Adrenal gland (tissue), 9 donors: ENCODE measurements at regions not wholly inside any gene's neighbourhood (a gene's known extent, or its start where the extent isn't known, plus 50 kb on each side); places are given as distances from the start of the nearest gene placed in this dataset.

Experiments
- DNase-seq, 7 donors: peaks; one replicate each; pipeline ENCODE4 v3.0.0-alpha.2; 2019 to 2020
- H3K27ac ChIP-seq, 5 donors: fragments of 200-600 bp; sonication (generic) in 4 of 5; 1 replicate in 3 of 5; 2 replicates in 2 of 5; pipeline versions ENCODE4 v1.5.1 to v1.8.0; 2016 to 2020; ENCODE audit warnings: mild to moderate bottlenecking in 1 of 5
- H3K27me3 ChIP-seq: fragments of 200-600 bp; 2 replicates; pipeline ENCODE4 v1.8.0; 2021
- H3K36me3 ChIP-seq, 2 donors: fragments of 200-600 bp; replicated peaks in 1 of 2; 1 replicate in 1 of 2; 2 replicates in 1 of 2; pipeline versions ENCODE4 v1.5.1 to v1.8.0; 2018 to 2022
- H3K4me1 ChIP-seq, 2 donors: fragments of 200-600 bp; replicated peaks in 1 of 2; 1 replicate in 1 of 2; 2 replicates in 1 of 2; pipeline versions ENCODE4 v1.5.1 to v1.8.0; 2018 to 2021
- H3K4me3 ChIP-seq, 4 donors: fragments of 200-600 bp; sonication (generic) in 3 of 4; one replicate each; pipeline ENCODE4 v1.5.1; 2016 to 2018
- H3K9me3 ChIP-seq, 3 donors: fragments of 200-600 bp; sonication (generic) in 1 of 3; replicated peaks in 1 of 3; 1 replicate in 2 of 3; 2 replicates in 1 of 3; pipeline versions ENCODE4 v1.5.1 to v1.8.0; 2016 to 2021
- POLR2A ChIP-seq, 2 donors: fragments of 450-650 bp; IDR thresholded peaks; one replicate each; pipeline ENCODE4 v1.6.1; 2017; ENCODE audit warnings: antibody characterized with exemption in 2 of 2, mild to moderate bottlenecking in 2 of 2, moderate library complexity in 1 of 2
- WGBS, 4 donors: extraction: QIAGEN DNeasy Blood & Tissue Kit in 2 of 4; methylation state at CpG; one replicate each; pipeline versions ENCODE4 v1.1.5 to v1.1.7; 2013 to 2017; 5-methylcytosine and 5-hydroxymethylcytosine counted together
- intact Hi-C, 2 donors: fragments of 100-400 bp; cut with DNase I; formaldehyde crosslinking; loops; one replicate each; pipeline versions ENCODE4 v1.14.1 to v1.15.0; 2022 to 2023
- TF ChIP-seq, protein P1 (sequence below), 6 experiments: fragments of 450-650 bp in 4 of 6; fragments of 200-600 bp in 2 of 6; sonication (generic) in 1 of 6; IDR thresholded peaks; 1 replicate in 5 of 6; 2 replicates in 1 of 6; pipeline versions ENCODE4 v1.5.1 to v1.8.0; 2016 to 2021; ENCODE audit warnings: antibody characterized with exemption in 6 of 6, mild to moderate bottlenecking in 2 of 6, moderate library complexity in 1 of 6
- donor health status: healthy with polysubstance abuse.
- donor health status: Bipolar disorder and iron deficiency.
- donor health status: DM: yes; HTN: yes; CAD: no.
- donor health status: DM: no; HTN: no; CAD: no.
- donor health status: DM: no; HTN: no; CAD: no.

GRCh38 chr2:172340394-172340793 is 87.0 kb upstream of the ITGA6 start:
- H3K9me3 ChIP-seq: no peaks in the 10 kb centered on the region
- intact Hi-C loops: no loop called here
- no peak overlapping the region for H3K27ac ChIP-seq
- no peak for DNase-seq
- TF ChIP-seq POLR2A (IDR thresholded peaks at IDR 0.05): no peak
- TF ChIP-seq, protein P1, sequence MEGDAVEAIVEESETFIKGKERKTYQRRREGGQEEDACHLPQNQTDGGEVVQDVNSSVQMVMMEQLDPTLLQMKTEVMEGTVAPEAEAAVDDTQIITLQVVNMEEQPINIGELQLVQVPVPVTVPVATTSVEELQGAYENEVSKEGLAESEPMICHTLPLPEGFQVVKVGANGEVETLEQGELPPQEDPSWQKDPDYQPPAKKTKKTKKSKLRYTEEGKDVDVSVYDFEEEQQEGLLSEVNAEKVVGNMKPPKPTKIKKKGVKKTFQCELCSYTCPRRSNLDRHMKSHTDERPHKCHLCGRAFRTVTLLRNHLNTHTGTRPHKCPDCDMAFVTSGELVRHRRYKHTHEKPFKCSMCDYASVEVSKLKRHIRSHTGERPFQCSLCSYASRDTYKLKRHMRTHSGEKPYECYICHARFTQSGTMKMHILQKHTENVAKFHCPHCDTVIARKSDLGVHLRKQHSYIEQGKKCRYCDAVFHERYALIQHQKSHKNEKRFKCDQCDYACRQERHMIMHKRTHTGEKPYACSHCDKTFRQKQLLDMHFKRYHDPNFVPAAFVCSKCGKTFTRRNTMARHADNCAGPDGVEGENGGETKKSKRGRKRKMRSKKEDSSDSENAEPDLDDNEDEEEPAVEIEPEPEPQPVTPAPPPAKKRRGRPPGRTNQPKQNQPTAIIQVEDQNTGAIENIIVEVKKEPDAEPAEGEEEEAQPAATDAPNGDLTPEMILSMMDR (IDR thresholded peaks at IDR 0.05): no peak
- H3K4me3 ChIP-seq: peak overlapping the region in 1 of 4 donors; percentile 31
- no peaks in the 10 kb centered on the region for H3K36me3 ChIP-seq
- WGBS, 4 donors: 30 to 56% (median 39%) methylated on average over 4 of the region's 4 CpGs
- peaks cover 0 to 12% of the 10 kb centered on the region in 2 donors for H3K4me1 ChIP-seq
- peaks cover 8% of the 10 kb centered on the region for H3K27me3 ChIP-seq

DNA sequence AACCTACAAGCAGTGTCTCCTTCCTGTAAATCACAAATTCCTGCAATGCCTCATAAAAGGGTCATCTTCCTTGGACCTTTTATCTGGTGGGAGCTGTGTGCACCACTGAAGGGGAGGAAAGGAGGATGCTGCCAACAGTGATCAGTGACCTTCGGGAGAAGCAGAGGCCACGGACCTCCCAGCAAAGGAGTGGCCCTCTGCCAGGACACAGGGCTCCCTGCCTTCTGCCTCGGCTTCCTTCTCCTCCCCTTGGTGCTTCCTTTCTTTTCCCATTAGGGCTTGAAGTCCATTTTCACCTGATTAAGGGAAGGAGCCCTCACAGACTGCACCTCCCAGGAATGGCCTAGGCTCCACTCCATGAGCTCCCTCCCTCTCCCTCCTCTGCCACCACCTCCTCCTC is 85.3 kb upstream of the ITGA6 start:
- WGBS, 4 donors: 25 to 36% (median 28%) methylated on average over 3 of the region's 3 CpGs
- intact Hi-C loops: no loop called here
- Histone ChIP-seq H3K27me3 (peaks cover 8% of the 10 kb centered on the region), H3K36me3 (no peaks in the 10 kb centered on the region), H3K27ac (no peak overlapping the region), H3K4me3 (no peak overlapping the region), H3K4me1 (peaks cover 0 to 12% of the 10 kb centered on the region in 2 donors), H3K9me3 (no peaks in the 10 kb centered on the region)
- DNase-seq: peak in 2 of 7 donors; percentile 4 to 18
- TF ChIP-seq, protein P1 (IDR thresholded peaks at IDR 0.05): no peak
- no peak for TF ChIP-seq POLR2A (IDR thresholded peaks at IDR 0.05)

GRCh38 chr2:172342611-172343010 is 84.8 kb upstream of the ITGA6 start:
- Histone ChIP-seq H3K4me1 (peaks cover 0 to 12% of the 10 kb centered on the region in 2 donors), H3K4me3 (no peak overlapping the region), H3K9me3 (no peaks in the 10 kb centered on the region), H3K27ac (no peak overlapping the region), H3K36me3 (no peaks in the 10 kb centered on the region), H3K27me3 (peaks cover 8% of the 10 kb centered on the region)
- TF ChIP-seq, protein P1 (IDR thresholded peaks at IDR 0.05): no peak
- no peak for TF ChIP-seq POLR2A (IDR thresholded peaks at IDR 0.05)
- DNase-seq: no peak
- intact Hi-C loops: no loop called here
- WGBS, 4 donors: 76 to 92% (median 82%) methylated on average over 3 of the region's 3 CpGs

DNA sequence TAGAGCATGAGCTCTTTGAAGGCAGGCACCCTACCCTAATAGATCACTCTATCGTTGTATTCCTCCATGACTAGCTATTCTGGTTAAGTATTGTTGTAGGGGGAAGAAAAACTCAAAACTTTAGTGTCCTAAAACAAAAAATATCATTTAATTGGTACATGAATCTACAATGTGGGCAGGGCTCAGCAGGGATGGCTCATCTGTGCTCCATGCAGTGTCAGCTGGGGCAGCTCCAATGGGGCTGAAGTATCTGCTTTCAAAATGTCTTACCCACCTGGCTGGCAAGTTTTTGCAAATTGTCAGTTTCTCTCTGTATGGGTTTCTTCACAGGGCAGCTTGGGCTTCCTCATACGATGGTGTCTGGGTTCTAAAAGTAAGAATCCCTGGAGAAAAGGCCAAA is 83.2 kb upstream of the ITGA6 start:
- WGBS, 4 donors: 83 to 96% (median 91%) methylated on average over 2 of the region's 2 CpGs
- H3K36me3 ChIP-seq: no peaks in the 10 kb centered on the region
- H3K4me1 ChIP-seq: peaks cover 0 to 12% of the 10 kb centered on the region in 2 donors
- intact Hi-C loops: no loop called here
- peaks cover 8% of the 10 kb centered on the region for H3K27me3 ChIP-seq
- no peak for TF ChIP-seq POLR2A (IDR thresholded peaks at IDR 0.05)
- TF ChIP-seq, protein P1 (IDR thresholded peaks at IDR 0.05): no peak
- H3K4me3 ChIP-seq: no peak overlapping the region
- no peak overlapping the region for H3K27ac ChIP-seq
- no peak for DNase-seq
- no peaks in the 10 kb centered on the region for H3K9me3 ChIP-seq
